ENCODE measurements at regions not wholly inside any gene's neighbourhood (a gene's known extent, or its start where the extent isn't known, plus 50 kb on each side); places are given as distances from the start of the nearest gene placed in this dataset.

DNA sequence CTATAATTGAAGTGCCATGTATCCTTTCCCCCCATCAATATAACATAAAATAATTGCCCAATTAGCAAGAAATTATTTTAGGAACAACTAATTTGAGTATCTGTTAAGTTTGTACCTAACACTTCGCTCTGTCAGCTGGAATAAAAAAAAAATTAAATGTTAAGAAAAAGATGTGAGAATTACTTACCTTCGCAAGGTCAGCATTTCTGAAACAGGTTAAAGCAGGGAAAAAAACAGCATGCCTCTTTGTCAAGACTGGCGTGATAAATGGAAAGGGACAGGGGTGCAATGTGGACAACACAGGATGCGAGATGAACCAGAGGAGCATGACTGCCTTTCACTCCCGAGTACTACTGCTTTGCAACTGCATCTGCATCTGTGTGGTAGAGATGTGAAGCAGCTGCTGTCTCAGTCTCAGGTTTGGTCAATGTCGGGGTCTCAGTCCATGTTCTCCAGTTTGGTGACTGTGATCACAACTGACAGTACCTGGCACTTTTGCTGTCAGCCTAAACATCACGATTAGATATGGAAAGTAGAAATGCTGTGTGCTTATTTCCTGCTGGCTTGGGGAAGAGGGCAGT is 565.4 kb upstream of the LRRTM1 start:
- H3K27me3 ChIP-seq (ENCODE audit: low read length) = no peaks in the 10 kb centered on the region
- no peaks in the 10 kb centered on the region for H3K79me2 ChIP-seq (ENCODE audit: insufficient read depth, low read length)
- no peaks in the 10 kb centered on the region for H3K9me3 ChIP-seq (ENCODE audit: insufficient read depth, low read length)
- no peaks in the 10 kb centered on the region for H4K20me1 ChIP-seq (ENCODE audit: low read depth, low read length)
- H3K27ac ChIP-seq (ENCODE audit: low read depth, low read length) = no peak overlapping the region
- H3K36me3 ChIP-seq (ENCODE audit: low read length) = no peaks in the 10 kb centered on the region
- H3F3A ChIP-seq (ENCODE audit: insufficient read depth) = no peaks in the 10 kb centered on the region
- no peak overlapping the region for H3K4me3 ChIP-seq (ENCODE audit: insufficient read depth, low read length, poor library complexity, severe bottlenecking)
- no peaks in the 10 kb centered on the region for H3K9me2 ChIP-seq (replicated peaks; ENCODE audit: insufficient read depth, low read length)
- no peak overlapping the region for H3K4me2 ChIP-seq (ENCODE audit: low read depth, low read length, poor library complexity, severe bottlenecking)
- no peak overlapping the region for H3K9ac ChIP-seq (ENCODE audit: low read length)
- TF ChIP-seq EZH2phosphoT487 (conservative IDR thresholded peaks at IDR 0.05; ENCODE audit: low read length) (no peak), CTCF (IDR thresholded peaks at IDR 0.05; ENCODE audit: insufficient read depth, low read length, poor library complexity, severe bottlenecking) (no peak)
- no peak overlapping the region for H2AFZ ChIP-seq (ENCODE audit: low read depth, low read length, severe bottlenecking)

GRCh38 chr2:80863147-80863714 is 558.7 kb upstream of the LRRTM1 start:
- no peaks in the 10 kb centered on the region for H3K9me3 ChIP-seq (ENCODE audit: insufficient read depth, low read length)
- no peak overlapping the region for H2AFZ ChIP-seq (ENCODE audit: low read depth, low read length, severe bottlenecking)
- no peaks in the 10 kb centered on the region for H3K79me2 ChIP-seq (ENCODE audit: insufficient read depth, low read length)
- no peak overlapping the region for H3K4me3 ChIP-seq (ENCODE audit: insufficient read depth, low read length, poor library complexity, severe bottlenecking)
- H3K9me2 ChIP-seq (replicated peaks; ENCODE audit: insufficient read depth, low read length) = no peaks in the 10 kb centered on the region
- H4K20me1 ChIP-seq (ENCODE audit: low read depth, low read length) = no peaks in the 10 kb centered on the region
- TF ChIP-seq EZH2phosphoT487 (conservative IDR thresholded peaks at IDR 0.05; ENCODE audit: low read length) = no peak
- no peak for TF ChIP-seq CTCF (IDR thresholded peaks at IDR 0.05; ENCODE audit: insufficient read depth, low read length, poor library complexity, severe bottlenecking)
- H3K9ac ChIP-seq (ENCODE audit: low read length) = no peak overlapping the region
- no peaks in the 10 kb centered on the region for H3F3A ChIP-seq (ENCODE audit: insufficient read depth)
- no peaks in the 10 kb centered on the region for H3K27me3 ChIP-seq (ENCODE audit: low read length)
- H3K36me3 ChIP-seq (ENCODE audit: low read length) = no peaks in the 10 kb centered on the region
- H3K27ac ChIP-seq (ENCODE audit: low read depth, low read length) = no peak overlapping the region
- no peak overlapping the region for H3K4me2 ChIP-seq (ENCODE audit: low read depth, low read length, poor library complexity, severe bottlenecking)

DNA sequence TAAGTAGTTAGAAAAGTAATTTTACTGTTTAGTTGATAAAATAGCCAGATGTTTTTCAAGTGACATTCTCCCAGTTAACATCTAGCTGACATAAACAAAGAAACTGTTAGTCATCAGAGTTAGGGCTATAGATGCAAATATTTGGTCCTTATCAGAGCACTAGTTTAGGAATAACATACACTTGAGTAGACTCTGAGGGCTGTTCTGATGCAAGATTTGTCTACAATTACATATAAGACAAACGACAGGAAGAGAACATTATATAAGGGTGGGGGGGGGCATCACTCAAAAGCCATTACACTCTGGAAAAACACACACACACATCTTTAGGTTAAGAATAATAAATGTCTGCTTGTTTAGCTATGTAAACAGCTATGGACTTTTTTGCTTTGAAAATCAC is 554.4 kb upstream of the LRRTM1 start:
- Histone ChIP-seq H3K27ac (ENCODE audit: low read depth, low read length) (no peak overlapping the region), H2AFZ (ENCODE audit: low read depth, low read length, severe bottlenecking) (no peak overlapping the region), H3K27me3 (ENCODE audit: low read length) (no peaks in the 10 kb centered on the region), H3K79me2 (ENCODE audit: insufficient read depth, low read length) (no peaks in the 10 kb centered on the region), H3K9me3 (ENCODE audit: insufficient read depth, low read length) (no peaks in the 10 kb centered on the region), H3K36me3 (ENCODE audit: low read length) (no peaks in the 10 kb centered on the region), H3K9ac (ENCODE audit: low read length) (no peak overlapping the region), H3K4me2 (ENCODE audit: low read depth, low read length, poor library complexity, severe bottlenecking) (no peak overlapping the region), H3K9me2 (replicated peaks; ENCODE audit: insufficient read depth, low read length) (no peaks in the 10 kb centered on the region), H4K20me1 (ENCODE audit: low read depth, low read length) (no peaks in the 10 kb centered on the region), H3F3A (ENCODE audit: insufficient read depth) (no peaks in the 10 kb centered on the region), H3K4me3 (ENCODE audit: insufficient read depth, low read length, poor library complexity, severe bottlenecking) (no peak overlapping the region)
- TF ChIP-seq CTCF (IDR thresholded peaks at IDR 0.05; ENCODE audit: insufficient read depth, low read length, poor library complexity, severe bottlenecking) = no peak
- no peak for TF ChIP-seq EZH2phosphoT487 (conservative IDR thresholded peaks at IDR 0.05; ENCODE audit: low read length)

Measured in SU-DHL-6 (cell line).